Sigmoid colon (tissue), 6 donors: ENCODE measurements at regions not wholly inside any gene's neighbourhood (a gene's known extent, or its start where the extent isn't known, plus 50 kb on each side); places are given as distances from the start of the nearest gene placed in this dataset.

ENCODE experiments used
- DNase-seq: peaks from one replicate; pipeline ENCODE4 v3.0.0-alpha.2; 2019
- H3K27ac ChIP-seq, 4 donors: fragments of 200-600 bp; sonication (generic); one replicate each; pipeline ENCODE4 v1.5.1; 2016 to 2019; ENCODE audit warnings: mild to moderate bottlenecking in 1 of 4
- H3K27me3 ChIP-seq, 3 donors: fragments of 200-600 bp; sonication (generic); one replicate each; pipeline ENCODE4 v1.5.1; 2019; ENCODE audit warnings: mild to moderate bottlenecking in 1 of 3
- H3K36me3 ChIP-seq, 4 donors: fragments of 200-600 bp; sonication (generic); one replicate each; pipeline ENCODE4 v1.5.1; 2016 to 2019
- H3K4me1 ChIP-seq, 4 donors: fragments of 200-600 bp; sonication (generic); one replicate each; pipeline ENCODE4 v1.5.1; 2017 to 2019
- H3K4me3 ChIP-seq, 4 donors: fragments of 200-600 bp; sonication (generic); one replicate each; pipeline ENCODE4 v1.5.1; 2017 to 2019; ENCODE audit warnings: mild to moderate bottlenecking in 2 of 4, moderate library complexity in 1 of 4
- H3K9me3 ChIP-seq, 4 donors: fragments of 200-600 bp in 3 of 4; sonication (generic) in 3 of 4; one replicate each; pipeline versions ENCODE4 v1.5.1 to v1.6.1; 2013 to 2019
- CTCF ChIP-seq, 4 experiments: fragments of 450-650 bp in 3 of 4; fragments of 200-600 bp in 1 of 4; IDR thresholded peaks; one replicate each; pipeline ENCODE4 v1.5.1; 2016 to 2019; ENCODE audit warnings: antibody characterized with exemption in 4 of 4, mild to moderate bottlenecking in 3 of 4, moderate library complexity in 2 of 4
- EP300 ChIP-seq, 4 donors: sonication (generic); formaldehyde crosslinking; IDR thresholded peaks; one replicate each; pipeline ENCODE4 v1.6.1; 2017; ENCODE audit warnings: antibody characterized with exemption in 4 of 4
- POLR2A ChIP-seq, 2 donors: fragments of 450-650 bp; IDR thresholded peaks; one replicate each; pipeline ENCODE4 v1.6.1; 2016; ENCODE audit warnings: antibody characterized with exemption in 2 of 2, mild to moderate bottlenecking in 2 of 2, moderate library complexity in 2 of 2
- POLR2AphosphoS5 ChIP-seq, 4 donors: sonication (generic); formaldehyde crosslinking; IDR thresholded peaks; one replicate each; pipeline ENCODE4 v1.6.1; 2017; ENCODE audit warnings: antibody characterized with exemption in 4 of 4
- WGBS, 2 donors: extraction: QIAGEN DNeasy Blood & Tissue Kit; methylation state at CpG; one replicate each; pipeline ENCODE4 v1.1.7; 2013; 5-methylcytosine and 5-hydroxymethylcytosine counted together
- intact Hi-C: fragments of 100-400 bp; cut with DNase I; formaldehyde crosslinking; loops from one replicate; pipeline ENCODE4 v1.15.1; 2023
- donor health status: healthy with polysubstance abuse.
- donor health status: healthy.

GRCh38 chr3:160141485-160142185, 83.6 kb upstream of the C3orf80 start:
- TF ChIP-seq EP300 (IDR thresholded peaks at IDR 0.05): no peak
- TF ChIP-seq POLR2A (IDR thresholded peaks at IDR 0.05): no peak
- TF ChIP-seq POLR2AphosphoS5 (IDR thresholded peaks at IDR 0.05): no peak
- TF ChIP-seq CTCF (IDR thresholded peaks at IDR 0.05): no peak
- Histone ChIP-seq H3K27me3 (no peaks in the 10 kb centered on the region), H3K36me3 (no peaks in the 10 kb centered on the region), H3K27ac (no peak overlapping the region), H3K9me3 (peaks cover 0 to 4% (median 2%) of the 10 kb centered on the region in 4 donors), H3K4me1 (no peaks in the 10 kb centered on the region), H3K4me3 (no peak overlapping the region)
- intact Hi-C loops: no loop called here
- 81 to 85% methylated on average over 4 of the region's 4 CpGs for WGBS, 2 donors
- no peak for DNase-seq

- Histone ChIP-seq H3K4me3 (no peak overlapping the region), H3K4me1 (no peaks in the 10 kb centered on the region), H3K27me3 (no peaks in the 10 kb centered on the region), H3K27ac (no peak overlapping the region), H3K36me3 (no peaks in the 10 kb centered on the region), H3K9me3 (peaks cover 0 to 4% (median 2%) of the 10 kb centered on the region in 4 donors)
- WGBS, 2 donors: 96 to 98% methylated on average over 2 of the region's 2 CpGs
- no peak for DNase-seq
- TF ChIP-seq POLR2A (IDR thresholded peaks at IDR 0.05) (no peak), POLR2AphosphoS5 (IDR thresholded peaks at IDR 0.05) (no peak), EP300 (IDR thresholded peaks at IDR 0.05) (no peak), CTCF (IDR thresholded peaks at IDR 0.05) (no peak)
- intact Hi-C loops: no loop called here
These were observed 81.7 kb upstream of the C3orf80 start for GRCh38 chr3:160143482-160143881.

GRCh38 chr3:160150066-160150465, 75.2 kb upstream of the C3orf80 start:
- Histone ChIP-seq H3K36me3 (no peaks in the 10 kb centered on the region), H3K4me3 (no peak overlapping the region), H3K4me1 (peaks cover 0 to 8% (median 4%) of the 10 kb centered on the region in 4 donors), H3K27me3 (no peaks in the 10 kb centered on the region), H3K27ac (no peak overlapping the region), H3K9me3 (no peaks in the 10 kb centered on the region)
- no peak for DNase-seq
- intact Hi-C loops: no loop called here
- 94 to 96% methylated on average over 3 of the region's 3 CpGs for WGBS, 2 donors
- TF ChIP-seq POLR2A (IDR thresholded peaks at IDR 0.05) (no peak), CTCF (IDR thresholded peaks at IDR 0.05) (no peak), POLR2AphosphoS5 (IDR thresholded peaks at IDR 0.05) (no peak), EP300 (IDR thresholded peaks at IDR 0.05) (no peak)

GRCh38 chr3:160150525-160150924, 74.7 kb upstream of the C3orf80 start:
- Histone ChIP-seq H3K36me3 (no peaks in the 10 kb centered on the region), H3K27me3 (no peaks in the 10 kb centered on the region), H3K27ac (no peak overlapping the region), H3K9me3 (no peaks in the 10 kb centered on the region), H3K4me3 (no peak overlapping the region), H3K4me1 (peaks cover 0 to 8% (median 4%) of the 10 kb centered on the region in 4 donors)
- no peak for TF ChIP-seq POLR2A (IDR thresholded peaks at IDR 0.05)
- TF ChIP-seq EP300 (IDR thresholded peaks at IDR 0.05): no peak
- no peak for TF ChIP-seq POLR2AphosphoS5 (IDR thresholded peaks at IDR 0.05)
- TF ChIP-seq CTCF (IDR thresholded peaks at IDR 0.05): no peak
- WGBS, 2 donors: 71 to 91% methylated on average over 2 of the region's 2 CpGs
- intact Hi-C loops: no loop called here
- DNase-seq: no peak

GRCh38 chr3:160152638-160153037, 72.6 kb upstream of the C3orf80 start:
- no peak overlapping the region for H3K27ac ChIP-seq
- TF ChIP-seq POLR2A (IDR thresholded peaks at IDR 0.05): no peak
- TF ChIP-seq EP300 (IDR thresholded peaks at IDR 0.05): no peak
- no peak for TF ChIP-seq POLR2AphosphoS5 (IDR thresholded peaks at IDR 0.05)
- no peak for TF ChIP-seq CTCF (IDR thresholded peaks at IDR 0.05)

More at GRCh38 chr3:160152638-160153037, 72.6 kb upstream of the C3orf80 start:
- WGBS, 2 donors: 92 to 96% methylated on average over 6 of the region's 6 CpGs
- Histone ChIP-seq H3K36me3 (no peaks in the 10 kb centered on the region), H3K9me3 (no peaks in the 10 kb centered on the region), H3K4me1 (peaks cover 0 to 8% (median 4%) of the 10 kb centered on the region in 4 donors), H3K4me3 (no peak overlapping the region), H3K27me3 (no peaks in the 10 kb centered on the region)
- intact Hi-C loops: no loop called here
- DNase-seq: no peak
